H9 (cell line): ENCODE measurements at regions not wholly inside any gene's neighbourhood (a gene's known extent, or its start where the extent isn't known, plus 50 kb on each side); places are given as distances from the start of the nearest gene placed in this dataset.

Experiments
- DNase-seq: peaks from one replicate; pipeline ENCODE4 v3.0.0-alpha.2; 2017
- H2AFZ ChIP-seq: one replicate; pipeline ENCODE4 v1.6.1; 2013; ENCODE audit warnings: mild to moderate bottlenecking, low read length, control low read depth, moderate library complexity
- H2AK5ac ChIP-seq: 2 replicates; pipeline ENCODE4 v1.6.1; 2013; ENCODE audit warnings: low read length, control low read depth, mixed read lengths; ENCODE audit not compliant: insufficient read length
- H2BK120ac ChIP-seq: one replicate; pipeline ENCODE4 v1.6.1; 2013; ENCODE audit warnings: low read depth, mild to moderate bottlenecking, low read length, control low read depth, inconsistent platforms; ENCODE audit not compliant: poor library complexity, severe bottlenecking
- H2BK12ac ChIP-seq: 2 replicates; pipeline ENCODE4 v1.6.1; 2013; ENCODE audit warnings: low read length, control low read depth, mixed read lengths, low read depth; ENCODE audit not compliant: insufficient read length
- H2BK15ac ChIP-seq: 2 replicates; pipeline ENCODE4 v1.6.1; 2013; ENCODE audit warnings: low read depth, low read length, control low read depth
- H2BK20ac ChIP-seq: one replicate; pipeline ENCODE4 v1.6.1; 2013; ENCODE audit warnings: low read depth, mild to moderate bottlenecking, low read length, control low read depth, inconsistent platforms; ENCODE audit not compliant: poor library complexity, severe bottlenecking
- H2BK5ac ChIP-seq: 2 replicates; pipeline ENCODE4 v1.6.1; 2013; ENCODE audit warnings: low read length, control low read depth, mixed read lengths; ENCODE audit not compliant: insufficient read length
- H3K14ac ChIP-seq: 2 replicates; pipeline ENCODE4 v1.6.1; 2013; ENCODE audit warnings: low read length, control low read depth; ENCODE audit not compliant: insufficient read depth
- H3K18ac ChIP-seq: 2 replicates; pipeline ENCODE4 v1.6.1; 2013; ENCODE audit warnings: low read depth, mild to moderate bottlenecking, mixed read lengths, low read length, control low read depth; ENCODE audit not compliant: insufficient read length
- H3K23ac ChIP-seq: 2 replicates; pipeline ENCODE4 v1.6.1; 2013; ENCODE audit warnings: low read length, control low read depth, mixed read lengths, low read depth; ENCODE audit not compliant: insufficient read length
- H3K23me2 ChIP-seq: 2 replicates; pipeline ENCODE4 v1.6.1; 2013; ENCODE audit warnings: low read depth, mild to moderate bottlenecking, mixed read lengths, low read length, control low read depth; ENCODE audit not compliant: insufficient read length, poor library complexity, severe bottlenecking
- H3K27ac ChIP-seq: 2 replicates; pipeline ENCODE4 v1.5.1; 2013; ENCODE audit warnings: low read length, control low read depth, mixed read lengths, low read depth; ENCODE audit not compliant: insufficient read length
- H3K27me3 ChIP-seq: 2 replicates; pipeline ENCODE4 v1.6.1; 2013; ENCODE audit warnings: low read length, control low read depth, inconsistent platforms; ENCODE audit not compliant: insufficient read depth
- H3K4ac ChIP-seq: 2 replicates; pipeline ENCODE4 v1.6.1; 2013; ENCODE audit warnings: low read depth, mild to moderate bottlenecking, control low read depth, inconsistent platforms, low read length, moderate library complexity
- H3K4me1 ChIP-seq: 2 replicates; pipeline ENCODE4 v1.6.1; 2013; ENCODE audit warnings: low read length, control low read depth, inconsistent platforms; ENCODE audit not compliant: insufficient read depth
- H3K4me2 ChIP-seq: 2 replicates; pipeline ENCODE4 v1.6.1; 2013; ENCODE audit warnings: low read length, control low read depth, mixed read lengths; ENCODE audit not compliant: insufficient read length, insufficient read depth
- H3K56ac ChIP-seq: 2 replicates; pipeline ENCODE4 v1.6.1; 2013; ENCODE audit warnings: low read depth, mild to moderate bottlenecking, mixed read lengths, low read length, control low read depth; ENCODE audit not compliant: insufficient read length
- H3K79me1 ChIP-seq: 2 replicates; pipeline ENCODE4 v1.6.1; 2013; ENCODE audit warnings: low read depth, mild to moderate bottlenecking, moderate library complexity, low read length, control low read depth, inconsistent platforms; ENCODE audit not compliant: insufficient read depth, poor library complexity, severe bottlenecking
- H3K79me2 ChIP-seq: 2 replicates; pipeline ENCODE4 v1.6.1; 2013; ENCODE audit warnings: low read length, control low read depth, inconsistent platforms; ENCODE audit not compliant: insufficient read depth
- H3K9ac ChIP-seq: 2 replicates; pipeline ENCODE4 v1.6.1; 2013; ENCODE audit warnings: low read length, control low read depth, mixed read lengths; ENCODE audit not compliant: insufficient read length; ENCODE audit errors: extremely low read depth
- H3K9me3 ChIP-seq: one replicate; pipeline ENCODE4 v1.6.1; 2013; ENCODE audit warnings: low read depth, low read length, inconsistent platforms; ENCODE audit not compliant: control insufficient read depth
- H3T11ph ChIP-seq: one replicate; pipeline ENCODE4 v1.6.1; 2013; ENCODE audit warnings: mild to moderate bottlenecking, low read length, control low read depth, inconsistent platforms
- H4K20me1 ChIP-seq: one replicate; pipeline ENCODE4 v1.6.1; 2013; ENCODE audit not compliant: control insufficient read depth, insufficient read length, insufficient read depth
- H4K5ac ChIP-seq: 2 replicates; pipeline ENCODE4 v1.6.1; 2013; ENCODE audit warnings: low read depth, mild to moderate bottlenecking, mixed read lengths, low read length, control low read depth; ENCODE audit not compliant: insufficient read length
- H4K8ac ChIP-seq: replicated peaks from 2 replicates; pipeline ENCODE4 v1.6.1; 2013; ENCODE audit warnings: low read length, control low read depth, mixed read lengths, low read depth; ENCODE audit not compliant: insufficient read length
- H4K91ac ChIP-seq: 2 replicates; pipeline ENCODE4 v1.6.1; 2013; ENCODE audit warnings: low read depth, mild to moderate bottlenecking, moderate library complexity, mixed read lengths, low read length, control low read depth; ENCODE audit not compliant: insufficient read length
- H3K27ac Mint-ChIP-seq, 3 experiments: 2 replicates in 2 of 3; 3 replicates in 1 of 3; pipeline ENCODE4 v1.8.0; 2020 to 2021; ENCODE audit warnings: mixed read lengths in 3 of 3, mild to moderate bottlenecking in 1 of 3, moderate library complexity in 1 of 3
- H3K27me3 Mint-ChIP-seq: 2 replicates; pipeline ENCODE4 v1.8.0; 2021; ENCODE audit warnings: low read depth, mild to moderate bottlenecking, moderate library complexity, mixed read lengths
- H3K36me3 Mint-ChIP-seq, 3 experiments: 2 replicates in 2 of 3; 3 replicates in 1 of 3; pipeline ENCODE4 v1.8.0; 2020 to 2021; ENCODE audit warnings: low read depth in 3 of 3, mixed read lengths in 3 of 3; ENCODE audit not compliant: insufficient read depth in 1 of 3
- H3K4me1 Mint-ChIP-seq, 2 experiments: 2 replicates each; pipeline ENCODE4 v1.8.0; 2020; ENCODE audit warnings: mixed read lengths in 2 of 2
- H3K4me3 Mint-ChIP-seq, 2 experiments: 2 replicates in 1 of 2; 3 replicates in 1 of 2; pipeline ENCODE4 v1.8.0; 2020 to 2021; ENCODE audit warnings: mild to moderate bottlenecking in 2 of 2, mixed read lengths in 2 of 2, moderate library complexity in 1 of 2
- H3K9me3 Mint-ChIP-seq, 2 experiments: 2 replicates in 1 of 2; 3 replicates in 1 of 2; pipeline ENCODE4 v1.8.0; 2020; ENCODE audit warnings: mild to moderate bottlenecking in 2 of 2, mixed read lengths in 2 of 2, moderate library complexity in 1 of 2
- CTCF ChIP-seq: fragments of 200-600 bp; sonication (generic); conservative IDR thresholded peaks from 3 replicates; pipeline ENCODE4 v1.8.0; 2021; ENCODE audit warnings: antibody characterized with exemption, mild to moderate bottlenecking
- WGBS: extraction: QIAGEN DNeasy Blood & Tissue Kit; methylation state at CpG from one replicate; pipeline ENCODE4 v1.1.7; 2013; ENCODE audit warnings: missing lambda C conversion rate, low lambda C conversion rate, mixed read lengths; ENCODE audit not compliant: insufficient read length; ENCODE audit errors: extremely low coverage; 5-methylcytosine and 5-hydroxymethylcytosine counted together

- no peak overlapping the region for H3K14ac ChIP-seq
- H2BK120ac ChIP-seq: no peak overlapping the region
- H3K27ac ChIP-seq: no peak overlapping the region
- H3K56ac ChIP-seq: no peak overlapping the region
- H3K4ac ChIP-seq: no peak overlapping the region
- H2AFZ ChIP-seq: no peak overlapping the region
- H2BK12ac ChIP-seq: no peak overlapping the region
- no peak overlapping the region for H2BK20ac ChIP-seq
- no peaks in the 10 kb centered on the region for H3K23me2 ChIP-seq
- H3K79me1 ChIP-seq: no peaks in the 10 kb centered on the region
- no peak overlapping the region for H2BK5ac ChIP-seq
- H3K4me2 ChIP-seq: no peak overlapping the region
- no peak overlapping the region for H3K9ac ChIP-seq
- H3T11ph ChIP-seq: no peak overlapping the region
- TF ChIP-seq CTCF: no peak
- H2BK15ac ChIP-seq: no peak overlapping the region
- no peaks in the 10 kb centered on the region for H3K27me3 ChIP-seq
- H4K20me1 ChIP-seq: no peaks in the 10 kb centered on the region
- DNase-seq: no peak
- no peak overlapping the region for H4K5ac ChIP-seq
- H3K79me2 ChIP-seq: no peaks in the 10 kb centered on the region
- no peaks in the 10 kb centered on the region for H3K9me3 ChIP-seq
- Mint-ChIP-seq H3K27me3 (no peaks in the 10 kb centered on the region; the same call in 1 of the 2 replicates), H3K4me3 (no peak overlapping the region), H3K36me3 (no peaks in the 10 kb centered on the region), H3K4me1 (peaks cover 18 to 27% of the 10 kb centered on the region in 2 experiments), H3K9me3 (no peaks in the 10 kb centered on the region), H3K27ac (no peak overlapping the region)
- no peak overlapping the region for H4K91ac ChIP-seq
- peaks cover 6% of the 10 kb centered on the region; the same call in 1 of the 2 replicates for H3K4me1 ChIP-seq
- no CpG with 5 or more reads among the region's 5 CpGs for WGBS
- H4K8ac ChIP-seq: no peak overlapping the region
- no peak overlapping the region for H2AK5ac ChIP-seq
- H3K18ac ChIP-seq: no peak overlapping the region
- H3K23ac ChIP-seq: no peak overlapping the region
Observed at GRCh38 chr16:49054606-49055005, 227.0 kb downstream of the CBLN1 start.
